H1 (cell line): ENCODE measurements at regions not wholly inside any gene's neighbourhood (a gene's known extent, or its start where the extent isn't known, plus 50 kb on each side); places are given as distances from the start of the nearest gene placed in this dataset.

Experiments
- CTCF ChIA-PET: fragments of 300-600 bp; sonication (Branson Sonifier 250); formaldehyde crosslinking; loops from one replicate; lab custom pipeline; 2021; ENCODE audit not compliant: partially characterized antibody; lab: Charles Lee
- POLR2A ChIA-PET: fragments of 300-600 bp; sonication (Branson Sonifier 250); formaldehyde crosslinking; loops from one replicate; lab custom pipeline; 2021; ENCODE audit warnings: inconsistent platforms; ENCODE audit not compliant: partially characterized antibody; lab: Charles Lee
- DNase-seq, 2 experiments: peaks; one replicate each; pipeline versions ENCODE4 v3.0.0 to v3.0.0-alpha.2; 2010 to 2022; ENCODE audit warnings: low spot score in 2 of 2, low read depth in 1 of 2, mixed read lengths in 1 of 2
- FAIRE-seq: peaks from 2 replicates; lab custom pipeline; 2011; peaks lifted over from hg19 to GRCh38; lab: Jason Lieb, UNC
- H2AFZ ChIP-seq: 2 replicates; pipeline ENCODE4 v1.8.1; 2012; ENCODE audit warnings: low read length, inconsistent platforms
- H2AK5ac ChIP-seq: 2 replicates; pipeline ENCODE4 v1.6.1; 2013; ENCODE audit warnings: low read depth, low read length
- H2BK120ac ChIP-seq: replicated peaks from 2 replicates; pipeline ENCODE3; 2013; ENCODE audit warnings: low read depth, low read length, inconsistent platforms
- H2BK12ac ChIP-seq: 2 replicates; pipeline ENCODE4 v1.6.1; 2013; ENCODE audit warnings: low read depth, low read length
- H2BK15ac ChIP-seq: 2 replicates; pipeline ENCODE4 v1.6.1; 2013; ENCODE audit warnings: low read length
- H2BK20ac ChIP-seq: 2 replicates; pipeline ENCODE4 v1.6.1; 2013; ENCODE audit warnings: low read length
- H2BK5ac ChIP-seq: 2 replicates; pipeline ENCODE4 v1.6.1; 2013; ENCODE audit warnings: low read depth, low read length
- H3K14ac ChIP-seq: 2 replicates; pipeline ENCODE4 v1.6.1; 2013; ENCODE audit warnings: inconsistent platforms; ENCODE audit not compliant: insufficient read length
- H3K18ac ChIP-seq: 2 replicates; pipeline ENCODE4 v1.6.1; 2013; ENCODE audit warnings: low read length; ENCODE audit errors: extremely low read depth
- H3K23ac ChIP-seq: 2 replicates; pipeline ENCODE4 v1.6.1; 2013; ENCODE audit warnings: inconsistent platforms; ENCODE audit not compliant: insufficient read length
- H3K23me2 ChIP-seq: 2 replicates; pipeline ENCODE4 v1.6.1; 2013; ENCODE audit warnings: low read depth, low read length
- H3K27ac ChIP-seq: 2 replicates; pipeline ENCODE4 v1.6.1; 2011; ENCODE audit warnings: low read depth, low read length, inconsistent platforms
- H3K27me3 ChIP-seq, 4 experiments: replicated peaks in 1 of 4; 1 replicate in 1 of 4; 2 replicates in 3 of 4; pipeline versions ENCODE4 v1.6.1 to v1.8.1; 2011 to 2013; ENCODE audit warnings: low read length in 3 of 4, mild to moderate bottlenecking in 3 of 4, inconsistent platforms in 2 of 4, mixed read lengths in 2 of 4, moderate library complexity in 1 of 4; ENCODE audit not compliant: control insufficient read depth in 3 of 4, insufficient read depth in 3 of 4; ENCODE audit errors: extremely low read depth in 1 of 4
- H3K36me3 ChIP-seq, 4 experiments: 2 replicates each; pipeline versions ENCODE4 v1.6.1 to v1.8.1; 2011 to 2013; ENCODE audit warnings: mild to moderate bottlenecking in 4 of 4, low read length in 3 of 4, moderate library complexity in 2 of 4, control low read depth in 1 of 4, inconsistent platforms in 1 of 4; ENCODE audit not compliant: insufficient read depth in 4 of 4, control insufficient read depth in 2 of 4
- H3K4ac ChIP-seq: replicated peaks from 2 replicates; pipeline ENCODE3; 2013; ENCODE audit warnings: low read length, low read depth, mixed read lengths, inconsistent platforms; ENCODE audit not compliant: insufficient read length
- H3K4me1 ChIP-seq, 4 experiments: replicated peaks in 1 of 4; 1 replicate in 1 of 4; 2 replicates in 3 of 4; pipeline versions ENCODE4 v1.6.1 to v1.8.1; 2011 to 2013; ENCODE audit warnings: low read length in 3 of 4, inconsistent platforms in 2 of 4, mixed read lengths in 1 of 4; ENCODE audit not compliant: insufficient read depth in 4 of 4, control insufficient read depth in 3 of 4
- H3K4me2 ChIP-seq, 2 experiments: 2 replicates each; pipeline versions ENCODE4 v1.6.1 to v1.8.1; 2011 to 2013; ENCODE audit warnings: low read depth in 2 of 2, low read length in 2 of 2, control low read depth in 1 of 2, inconsistent platforms in 1 of 2, mild to moderate bottlenecking in 1 of 2; ENCODE audit not compliant: insufficient read depth in 1 of 2
- H3K4me3 ChIP-seq, 4 experiments: fragments of 200-600, 300-600 bp in 1 of 4; sonication (generic), shearing (Covaris generic), sonication (Bioruptor Twin) in 1 of 4; 2 replicates each; pipeline versions ENCODE4 v1.5.1 to v1.8.1; 2011 to 2016; ENCODE audit warnings: low read length in 4 of 4, low read depth in 3 of 4, control low read depth in 2 of 4, inconsistent platforms in 2 of 4, mild to moderate bottlenecking in 2 of 4, mixed read lengths in 1 of 4, moderate library complexity in 1 of 4; ENCODE audit not compliant: insufficient read depth in 2 of 4; ENCODE audit errors: extremely low read depth in 1 of 4
- H3K56ac ChIP-seq: replicated peaks from 2 replicates; pipeline ENCODE3; 2013; ENCODE audit warnings: low read depth, mild to moderate bottlenecking, mixed read lengths, low read length, inconsistent platforms; ENCODE audit not compliant: insufficient read length
- H3K79me1 ChIP-seq: 2 replicates; pipeline ENCODE4 v1.6.1; 2013; ENCODE audit warnings: low read depth, low read length, control low read depth
- H3K79me2 ChIP-seq, 2 experiments: 2 replicates each; pipeline versions ENCODE4 v1.6.1 to v1.8.1; 2012 to 2013; ENCODE audit warnings: low read length in 2 of 2, mild to moderate bottlenecking in 2 of 2, inconsistent platforms in 1 of 2; ENCODE audit not compliant: insufficient read depth in 2 of 2, control insufficient read depth in 1 of 2
- H3K9ac ChIP-seq, 4 experiments: replicated peaks in 1 of 4; 1 replicate in 1 of 4; 2 replicates in 3 of 4; pipeline versions ENCODE4 v1.6.1 to v1.8.1; 2011 to 2013; ENCODE audit warnings: low read depth in 3 of 4, low read length in 3 of 4, control low read depth in 2 of 4, mild to moderate bottlenecking in 2 of 4, moderate library complexity in 2 of 4, inconsistent platforms in 1 of 4; ENCODE audit errors: extremely low read depth in 1 of 4
- H3K9me3 ChIP-seq, 2 experiments: 2 replicates each; pipeline versions ENCODE4 v1.6.1 to v1.8.1; 2012 to 2013; ENCODE audit warnings: mild to moderate bottlenecking in 2 of 2, moderate library complexity in 2 of 2, control low read depth in 1 of 2, inconsistent platforms in 1 of 2, low read depth in 1 of 2, low read length in 1 of 2, mixed read lengths in 1 of 2; ENCODE audit not compliant: insufficient read depth in 2 of 2
- H4K20me1 ChIP-seq, 2 experiments: replicated peaks in 1 of 2; 2 replicates each; pipeline versions ENCODE3 to v1.8.1; 2011 to 2013; ENCODE audit warnings: inconsistent platforms in 2 of 2, low read length in 2 of 2, mild to moderate bottlenecking in 1 of 2; ENCODE audit not compliant: insufficient read depth in 2 of 2, control insufficient read depth in 1 of 2
- H4K5ac ChIP-seq: 2 replicates; pipeline ENCODE4 v1.6.1; 2013; ENCODE audit warnings: low read length, low read depth, mixed read lengths, inconsistent platforms; ENCODE audit not compliant: insufficient read length
- H4K8ac ChIP-seq: 2 replicates; pipeline ENCODE4 v1.8.0; 2013; ENCODE audit warnings: mild to moderate bottlenecking, moderate library complexity, low read length, inconsistent platforms; ENCODE audit not compliant: insufficient read depth; ENCODE audit errors: extremely low read depth
- H4K91ac ChIP-seq: replicated peaks from 2 replicates; pipeline ENCODE3; 2013; ENCODE audit warnings: low read length, mixed read lengths, inconsistent platforms; ENCODE audit not compliant: insufficient read length
- CBX5 ChIP-seq: fragments of 300-800, 300-1000 bp; sonication (generic); IDR thresholded peaks from 2 replicates; pipeline ENCODE4 v1.7.1; 2016; ENCODE audit warnings: antibody characterized with exemption, low read length, low read depth
- CEBPB ChIP-seq: IDR thresholded peaks from 2 replicates; pipeline ENCODE4 v1.6.1; 2012; ENCODE audit warnings: low read depth, low read length
- CREB1 ChIP-seq: IDR thresholded peaks from 2 replicates; pipeline ENCODE4 v1.6.1; 2012; ENCODE audit warnings: inconsistent platforms
- FOSL1 ChIP-seq: IDR thresholded peaks from 2 replicates; pipeline ENCODE4 v1.6.1; 2011; ENCODE audit warnings: mild to moderate bottlenecking, low read depth, low read length, moderate library complexity; ENCODE audit not compliant: insufficient read depth
- GABPA ChIP-seq: IDR thresholded peaks from 2 replicates; pipeline ENCODE4 v1.6.1; 2011; ENCODE audit warnings: mild to moderate bottlenecking, low read length, moderate library complexity, borderline replicate concordance; ENCODE audit not compliant: insufficient read depth
- GTF2F1 ChIP-seq: IDR thresholded peaks from 2 replicates; pipeline ENCODE4 v1.6.1; 2012; ENCODE audit warnings: low read depth, low read length, improper control_type of control experiment, borderline replicate concordance
- KDM4A ChIP-seq: IDR thresholded peaks from one replicate; pipeline ENCODE4 v1.7.1; 2012; ENCODE audit warnings: low read depth, mild to moderate bottlenecking, moderate library complexity, low read length, inconsistent platforms; ENCODE audit not compliant: severe bottlenecking
- NANOG ChIP-seq: IDR thresholded peaks from 2 replicates; pipeline ENCODE4 v1.6.1; 2011; ENCODE audit warnings: low read length, low read depth, mild to moderate bottlenecking, inconsistent platforms; ENCODE audit not compliant: insufficient read depth, poor library complexity, severe bottlenecking
- RBBP5 ChIP-seq: IDR thresholded peaks from 2 replicates; pipeline ENCODE4 v1.7.1; 2012; ENCODE audit warnings: low read depth, mild to moderate bottlenecking, inconsistent platforms, low read length, moderate library complexity, borderline replicate concordance
- RXRA ChIP-seq: IDR thresholded peaks from 2 replicates; pipeline ENCODE4 v1.6.1; 2011; ENCODE audit warnings: low read depth, mild to moderate bottlenecking, low read length, moderate library complexity; ENCODE audit not compliant: insufficient read depth
- SIX5 ChIP-seq: IDR thresholded peaks from 2 replicates; pipeline ENCODE4 v1.6.1; 2011; ENCODE audit warnings: mild to moderate bottlenecking, low read depth, low read length
- SP2 ChIP-seq: IDR thresholded peaks from 2 replicates; pipeline ENCODE4 v1.6.1; 2012; ENCODE audit warnings: mild to moderate bottlenecking, low read length, inconsistent platforms
- SP4 ChIP-seq: IDR thresholded peaks from 2 replicates; pipeline ENCODE4 v1.6.1; 2012; ENCODE audit warnings: low read length, inconsistent platforms
- TF ChIP-seq, protein P1 (sequence below): IDR thresholded peaks from 2 replicates; pipeline ENCODE4 v1.6.1; 2012; ENCODE audit warnings: low read length, inconsistent platforms
- TF ChIP-seq, protein P2 (sequence below): IDR thresholded peaks from 2 replicates; pipeline ENCODE4 v1.6.1; 2012; ENCODE audit warnings: inconsistent platforms

DNA sequence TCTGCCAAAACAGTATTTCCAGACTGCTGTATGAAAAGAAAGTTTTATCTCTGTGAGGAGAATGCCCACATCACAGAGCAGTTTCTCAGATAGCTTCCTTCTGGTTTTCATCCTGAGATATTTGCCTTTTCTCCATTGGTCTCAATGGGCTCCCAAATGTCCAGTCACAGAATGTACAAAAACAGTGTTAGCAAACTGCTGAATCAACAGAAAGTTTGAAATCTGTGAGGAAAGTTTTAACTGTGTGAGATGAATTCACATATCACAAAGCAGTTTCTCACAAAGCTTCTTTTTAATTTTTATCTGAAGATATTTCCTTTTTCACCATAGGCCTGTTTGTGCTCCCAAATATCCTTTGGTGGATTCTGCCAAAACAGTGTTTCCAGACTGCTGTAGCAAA is 207.2 kb upstream of the TRIM48 start:
- Histone ChIP-seq H3K79me2 (no peaks in the 10 kb centered on the region), H4K5ac (no peak overlapping the region), H2AK5ac (no peak overlapping the region), H3K56ac (no peak overlapping the region), H2BK15ac (no peak overlapping the region), H3K27ac (no peak overlapping the region), H2BK12ac (no peak overlapping the region), H2BK120ac (no peak overlapping the region), H3K4me2 (no peak overlapping the region), H3K14ac (no peak overlapping the region), H2AFZ (no peak overlapping the region), H3K4me3 (no peak overlapping the region), H4K8ac (no peak overlapping the region), H3K27me3 (no peaks in the 10 kb centered on the region), H2BK20ac (no peak overlapping the region), H4K20me1 (no peaks in the 10 kb centered on the region), H3K4ac (no peak overlapping the region), H3K4me1 (no peaks in the 10 kb centered on the region), H2BK5ac (no peak overlapping the region), H3K36me3 (no peaks in the 10 kb centered on the region), H3K18ac (no peak overlapping the region), H4K91ac (no peak overlapping the region), H3K79me1 (no peaks in the 10 kb centered on the region), H3K9me3 (peaks cover 57 to 65% of the 10 kb centered on the region in 2 experiments), H3K23ac (no peak overlapping the region), H3K9ac (no peak overlapping the region), H3K23me2 (no peaks in the 10 kb centered on the region)
- DNase-seq = no peak
- CTCF ChIA-PET = no interaction called here
- FAIRE-seq = no peak
- POLR2A ChIA-PET = no interaction called here
- TF ChIP-seq SP4 (no peak), RBBP5 (no peak), FOSL1 (no peak), CEBPB (no peak), GABPA (no peak), KDM4A (no peak), GTF2F1 (no peak), CBX5 (no peak), CREB1 (no peak), RXRA (no peak), NANOG (no peak), SIX5 (no peak), SP2 (no peak)
- TF ChIP-seq, protein P1, sequence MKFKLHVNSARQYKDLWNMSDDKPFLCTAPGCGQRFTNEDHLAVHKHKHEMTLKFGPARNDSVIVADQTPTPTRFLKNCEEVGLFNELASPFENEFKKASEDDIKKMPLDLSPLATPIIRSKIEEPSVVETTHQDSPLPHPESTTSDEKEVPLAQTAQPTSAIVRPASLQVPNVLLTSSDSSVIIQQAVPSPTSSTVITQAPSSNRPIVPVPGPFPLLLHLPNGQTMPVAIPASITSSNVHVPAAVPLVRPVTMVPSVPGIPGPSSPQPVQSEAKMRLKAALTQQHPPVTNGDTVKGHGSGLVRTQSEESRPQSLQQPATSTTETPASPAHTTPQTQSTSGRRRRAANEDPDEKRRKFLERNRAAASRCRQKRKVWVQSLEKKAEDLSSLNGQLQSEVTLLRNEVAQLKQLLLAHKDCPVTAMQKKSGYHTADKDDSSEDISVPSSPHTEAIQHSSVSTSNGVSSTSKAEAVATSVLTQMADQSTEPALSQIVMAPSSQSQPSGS = no peak
- TF ChIP-seq, protein P2, sequence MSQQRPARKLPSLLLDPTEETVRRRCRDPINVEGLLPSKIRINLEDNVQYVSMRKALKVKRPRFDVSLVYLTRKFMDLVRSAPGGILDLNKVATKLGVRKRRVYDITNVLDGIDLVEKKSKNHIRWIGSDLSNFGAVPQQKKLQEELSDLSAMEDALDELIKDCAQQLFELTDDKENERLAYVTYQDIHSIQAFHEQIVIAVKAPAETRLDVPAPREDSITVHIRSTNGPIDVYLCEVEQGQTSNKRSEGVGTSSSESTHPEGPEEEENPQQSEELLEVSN = no peak
